Hepatocyte (in vitro differentiated cells): ENCODE measurements at regions not wholly inside any gene's neighbourhood (a gene's known extent, or its start where the extent isn't known, plus 50 kb on each side); places are given as distances from the start of the nearest gene placed in this dataset.

Source experiments
- CTCF ChIP-seq: fragments of 200-600 bp; sonication (generic); IDR thresholded peaks from 2 replicates; pipeline ENCODE4 v1.5.1; 2016; ENCODE audit warnings: antibody characterized with exemption, mild to moderate bottlenecking; ENCODE audit not compliant: poor library complexity
- EZH2 ChIP-seq: fragments of 200-600 bp; sonication (generic); IDR thresholded peaks from 2 replicates; pipeline ENCODE4 v1.6.1; 2016; ENCODE audit warnings: antibody characterized with exemption, mild to moderate bottlenecking, borderline replicate concordance
- EZH2phosphoT487 ChIP-seq: fragments of 200-600 bp; sonication (generic); IDR thresholded peaks from one replicate; pipeline ENCODE4 v1.6.1; 2018; ENCODE audit warnings: antibody characterized with exemption, mild to moderate bottlenecking, low read depth, moderate library complexity; ENCODE audit not compliant: unreplicated experiment, severe bottlenecking

- TF ChIP-seq CTCF (no peak), EZH2 (no peak), EZH2phosphoT487 (no peak)
These were observed 171.8 kb upstream of the AHR start for GRCh38 chr7:17126413-17127268.
